Fibroblast of lung (primary cell): ENCODE measurements at regions not wholly inside any gene's neighbourhood (a gene's known extent, or its start where the extent isn't known, plus 50 kb on each side); places are given as distances from the start of the nearest gene placed in this dataset.
"Not testable (repeated sequence)": the region's sequence is repeated elsewhere in the genome, so short reads cannot be mapped to it uniquely, and the experiment has no call there.

Experiments used
- DNase-seq, 2 donors: peaks; one replicate each; pipeline versions ENCODE4 v3.0.0 to v3.0.0-alpha.2; 2010; ENCODE audit warnings: low read depth in 2 of 2
- H2AFZ ChIP-seq: 2 replicates; pipeline ENCODE4 v1.5.1; 2012; ENCODE audit warnings: low read length, control low read depth, inconsistent platforms
- H3K27ac ChIP-seq: 2 replicates; pipeline ENCODE4 v1.5.1; 2011; ENCODE audit warnings: low read length, control low read depth; ENCODE audit not compliant: insufficient read depth
- H3K27me3 ChIP-seq: 2 replicates; pipeline ENCODE4 v1.5.1; 2011; ENCODE audit warnings: mild to moderate bottlenecking, low read length; ENCODE audit not compliant: control insufficient read depth, insufficient read depth
- H3K36me3 ChIP-seq: 2 replicates; pipeline ENCODE4 v1.5.1; 2011; ENCODE audit warnings: low read length; ENCODE audit not compliant: control insufficient read depth, insufficient read depth
- H3K4me1 ChIP-seq: 2 replicates; pipeline ENCODE4 v1.5.1; 2011; ENCODE audit warnings: low read length; ENCODE audit not compliant: control insufficient read depth, insufficient read depth; ENCODE audit errors: extremely low read depth
- H3K4me2 ChIP-seq: 2 replicates; pipeline ENCODE4 v1.5.1; 2011; ENCODE audit warnings: low read length, control low read depth; ENCODE audit not compliant: insufficient read depth; ENCODE audit errors: extremely low read depth
- H3K4me3 ChIP-seq, 4 experiments: fragments of 200-600 bp in 1 of 4; sonication (generic) in 1 of 4; replicated peaks in 1 of 4; 2 replicates each; pipeline ENCODE4 v1.5.1; 2011 to 2016; ENCODE audit warnings: low read length in 4 of 4, low read depth in 3 of 4, mild to moderate bottlenecking in 3 of 4, control low read depth in 2 of 4, inconsistent platforms in 1 of 4, mixed read lengths in 1 of 4; ENCODE audit not compliant: insufficient read depth in 1 of 4; ENCODE audit errors: control extremely low read depth in 1 of 4
- H3K79me2 ChIP-seq: 2 replicates; pipeline ENCODE4 v1.5.1; 2012; ENCODE audit warnings: mild to moderate bottlenecking, low read length, inconsistent platforms; ENCODE audit not compliant: control insufficient read depth, insufficient read depth
- H3K9ac ChIP-seq: 2 replicates; pipeline ENCODE4 v1.5.1; 2011; ENCODE audit warnings: mild to moderate bottlenecking, low read length, control low read depth; ENCODE audit not compliant: insufficient read depth
- H3K9me3 ChIP-seq: 2 replicates; pipeline ENCODE4 v1.5.1; 2012; ENCODE audit warnings: low read depth, low read length; ENCODE audit not compliant: control insufficient read depth, insufficient read depth
- H4K20me1 ChIP-seq: 2 replicates; pipeline ENCODE4 v1.5.1; 2011; ENCODE audit warnings: low read length; ENCODE audit not compliant: control insufficient read depth, insufficient read depth; ENCODE audit errors: extremely low read depth
- EZH2 ChIP-seq: IDR thresholded peaks from 2 replicates; pipeline ENCODE4 v1.5.1; 2012; ENCODE audit warnings: low read length, control low read depth, mild to moderate bottlenecking; ENCODE audit errors: missing control alignments
- TF ChIP-seq, protein P1 (sequence below), 2 donors: IDR thresholded peaks in 1 of 2; conservative IDR thresholded peaks in 1 of 2; 1 replicate in 1 of 2; 2 replicates in 1 of 2; pipeline ENCODE4 v1.5.1; 2011 to 2012; ENCODE audit warnings: low read length in 2 of 2, control low read depth in 1 of 2, inconsistent platforms in 1 of 2, low read depth in 1 of 2, mild to moderate bottlenecking in 1 of 2

DNA sequence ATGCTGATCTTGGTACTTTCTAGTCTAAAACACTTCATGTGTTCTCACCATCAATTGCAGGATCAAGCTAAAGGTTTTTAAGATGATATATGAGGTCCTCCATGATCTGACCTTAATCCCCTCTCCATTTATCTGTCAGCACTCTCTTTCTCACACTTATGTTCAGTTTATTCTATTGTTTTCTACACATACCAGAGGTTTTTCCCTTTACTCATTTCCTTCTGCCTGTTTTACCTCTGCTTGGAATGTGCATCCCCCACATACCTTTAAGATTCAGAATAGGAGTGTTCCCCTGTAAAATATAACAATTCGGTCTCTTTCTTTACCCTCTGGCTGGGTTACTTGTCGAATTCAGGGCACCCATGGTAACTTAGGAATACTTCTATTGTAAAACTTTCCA, 219.1 kb upstream of the PKP2 start:
- H3K9ac ChIP-seq, result no peak overlapping the region
- no peaks in the 10 kb centered on the region for H4K20me1 ChIP-seq
- no peaks in the 10 kb centered on the region for H3K27me3 ChIP-seq
- H3K27ac ChIP-seq, result no peak overlapping the region
- no peak for DNase-seq
- H3K4me3 ChIP-seq, result no peak overlapping the region
- no peaks in the 10 kb centered on the region for H3K36me3 ChIP-seq
- H3K79me2 ChIP-seq, result no peaks in the 10 kb centered on the region
- no peaks in the 10 kb centered on the region for H3K4me1 ChIP-seq
- H3K9me3 ChIP-seq, result no peaks in the 10 kb centered on the region
- H3K4me2 ChIP-seq, result no peak overlapping the region
- TF ChIP-seq, protein P1, sequence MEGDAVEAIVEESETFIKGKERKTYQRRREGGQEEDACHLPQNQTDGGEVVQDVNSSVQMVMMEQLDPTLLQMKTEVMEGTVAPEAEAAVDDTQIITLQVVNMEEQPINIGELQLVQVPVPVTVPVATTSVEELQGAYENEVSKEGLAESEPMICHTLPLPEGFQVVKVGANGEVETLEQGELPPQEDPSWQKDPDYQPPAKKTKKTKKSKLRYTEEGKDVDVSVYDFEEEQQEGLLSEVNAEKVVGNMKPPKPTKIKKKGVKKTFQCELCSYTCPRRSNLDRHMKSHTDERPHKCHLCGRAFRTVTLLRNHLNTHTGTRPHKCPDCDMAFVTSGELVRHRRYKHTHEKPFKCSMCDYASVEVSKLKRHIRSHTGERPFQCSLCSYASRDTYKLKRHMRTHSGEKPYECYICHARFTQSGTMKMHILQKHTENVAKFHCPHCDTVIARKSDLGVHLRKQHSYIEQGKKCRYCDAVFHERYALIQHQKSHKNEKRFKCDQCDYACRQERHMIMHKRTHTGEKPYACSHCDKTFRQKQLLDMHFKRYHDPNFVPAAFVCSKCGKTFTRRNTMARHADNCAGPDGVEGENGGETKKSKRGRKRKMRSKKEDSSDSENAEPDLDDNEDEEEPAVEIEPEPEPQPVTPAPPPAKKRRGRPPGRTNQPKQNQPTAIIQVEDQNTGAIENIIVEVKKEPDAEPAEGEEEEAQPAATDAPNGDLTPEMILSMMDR (conservative IDR thresholded peaks at IDR 0.05 in 1 of 2, IDR thresholded peaks at IDR 0.05 in 1 of 2; ENCODE audit: low read depth in 1 of 2, low read length in 2 of 2), result no peak
- TF ChIP-seq EZH2, result no peak
- H2AFZ ChIP-seq, result no peak overlapping the region

- DNase-seq, result no peak
- Histone ChIP-seq H3K4me2 (no peak overlapping the region), H3K79me2 (no peaks in the 10 kb centered on the region), H4K20me1 (no peaks in the 10 kb centered on the region), H3K9me3 (no peaks in the 10 kb centered on the region), H3K9ac (no peak overlapping the region), H3K4me3 (no peak overlapping the region), H3K4me1 (no peaks in the 10 kb centered on the region), H2AFZ (no peak overlapping the region), H3K27ac (no peak overlapping the region), H3K36me3 (no peaks in the 10 kb centered on the region), H3K27me3 (no peaks in the 10 kb centered on the region)
- no peak for TF ChIP-seq EZH2
- TF ChIP-seq, protein P1 (conservative IDR thresholded peaks at IDR 0.05 in 1 of 2, IDR thresholded peaks at IDR 0.05 in 1 of 2; ENCODE audit: low read depth in 1 of 2, low read length in 2 of 2), result no peak
These were observed 215.3 kb upstream of the PKP2 start for GRCh38 chr12:33111850-33112249.

DNA sequence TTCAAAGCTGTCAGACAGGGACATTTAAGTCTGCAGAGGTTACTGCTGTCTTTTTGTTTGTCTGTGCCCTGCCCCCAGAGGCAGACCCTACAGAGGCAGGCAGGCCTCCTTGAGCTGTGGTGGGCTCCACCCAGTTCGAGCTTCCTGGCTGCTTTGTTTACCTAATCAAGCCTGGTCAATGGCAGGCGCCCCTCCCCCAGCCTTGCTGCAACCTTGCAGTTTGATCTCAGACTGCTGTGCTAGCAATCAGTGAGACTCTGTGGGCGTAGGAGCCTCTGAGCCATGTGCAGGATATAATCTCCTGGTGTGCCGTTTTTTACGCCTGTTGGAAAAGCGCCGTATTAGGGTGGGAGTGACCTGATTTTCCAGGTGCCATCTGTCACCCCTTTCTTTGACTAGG, 211.2 kb upstream of the PKP2 start:
- not testable (repeated sequence) for H3K9ac ChIP-seq, H3K4me1 ChIP-seq, H3K79me2 ChIP-seq, H3K36me3 ChIP-seq, H3K27ac ChIP-seq, DNase-seq, H3K27me3 ChIP-seq, H3K4me3 ChIP-seq, H3K4me2 ChIP-seq, H3K9me3 ChIP-seq, H2AFZ ChIP-seq, H4K20me1 ChIP-seq

DNA sequence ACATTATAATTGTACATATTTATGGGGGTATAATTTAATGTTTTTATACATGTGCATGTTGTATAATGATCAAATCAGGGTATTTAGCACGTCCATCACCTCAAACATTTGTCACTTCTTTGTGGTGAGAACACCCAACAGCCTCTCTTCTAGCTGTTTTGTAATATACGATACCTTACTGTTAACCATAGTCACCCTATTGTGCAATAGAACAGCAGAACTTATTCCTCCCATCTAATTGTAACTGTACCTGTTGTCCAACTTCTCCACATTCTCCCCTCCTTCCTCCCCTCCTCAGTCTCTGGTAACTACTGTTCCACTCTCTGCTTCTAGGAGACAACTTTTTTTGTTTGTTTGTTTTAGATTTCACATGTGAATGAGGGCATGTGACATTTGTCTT, 197.0 kb upstream of the PKP2 start:
- H3K4me2 ChIP-seq, result no peak overlapping the region

DNA sequence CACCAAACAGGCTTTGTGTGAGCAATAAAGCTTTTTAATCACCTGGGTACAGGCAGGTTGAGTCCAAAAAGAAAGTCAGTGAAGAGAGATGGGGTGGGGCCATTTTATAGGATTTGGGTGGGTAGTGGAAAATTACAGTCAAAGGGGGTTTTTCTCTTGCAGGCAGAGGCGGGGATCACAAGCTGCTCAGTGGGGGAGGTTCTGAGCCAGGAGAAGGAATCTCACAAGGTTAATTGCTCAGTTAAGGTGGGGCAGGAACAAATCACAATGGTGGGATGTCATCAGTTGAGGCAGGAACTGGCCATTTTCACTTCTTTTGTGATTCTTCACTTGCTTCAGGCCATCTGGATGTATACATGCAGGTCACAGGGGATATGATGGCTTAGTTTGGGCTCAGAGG, 191.3 kb upstream of the PKP2 start:
- not testable (repeated sequence) for H3K27ac ChIP-seq, H3K27me3 ChIP-seq, DNase-seq, H3K4me1 ChIP-seq, H3K36me3 ChIP-seq, H3K4me3 ChIP-seq, H3K9ac ChIP-seq, H3K9me3 ChIP-seq, H3K4me2 ChIP-seq, H2AFZ ChIP-seq, H3K79me2 ChIP-seq, H4K20me1 ChIP-seq

More for the DNA sequence above, 197.0 kb upstream of the PKP2 start:
- Histone ChIP-seq H4K20me1 (no peaks in the 10 kb centered on the region), H3K9ac (no peak overlapping the region), H2AFZ (no peak overlapping the region), H3K4me3 (no peak overlapping the region), H3K36me3 (no peaks in the 10 kb centered on the region), H3K79me2 (no peaks in the 10 kb centered on the region), H3K9me3 (no peaks in the 10 kb centered on the region), H3K27ac (no peak overlapping the region), H3K27me3 (no peaks in the 10 kb centered on the region), H3K4me1 (no peaks in the 10 kb centered on the region)
- TF ChIP-seq EZH2, result no peak
- TF ChIP-seq, protein P1 (conservative IDR thresholded peaks at IDR 0.05 in 1 of 2, IDR thresholded peaks at IDR 0.05 in 1 of 2; ENCODE audit: low read depth in 1 of 2, low read length in 2 of 2), result no peak
- no peak for DNase-seq
